ENCODE measurements at regions not wholly inside any gene's neighbourhood (a gene's known extent, or its start where the extent isn't known, plus 50 kb on each side); places are given as distances from the start of the nearest gene placed in this dataset.

DNA sequence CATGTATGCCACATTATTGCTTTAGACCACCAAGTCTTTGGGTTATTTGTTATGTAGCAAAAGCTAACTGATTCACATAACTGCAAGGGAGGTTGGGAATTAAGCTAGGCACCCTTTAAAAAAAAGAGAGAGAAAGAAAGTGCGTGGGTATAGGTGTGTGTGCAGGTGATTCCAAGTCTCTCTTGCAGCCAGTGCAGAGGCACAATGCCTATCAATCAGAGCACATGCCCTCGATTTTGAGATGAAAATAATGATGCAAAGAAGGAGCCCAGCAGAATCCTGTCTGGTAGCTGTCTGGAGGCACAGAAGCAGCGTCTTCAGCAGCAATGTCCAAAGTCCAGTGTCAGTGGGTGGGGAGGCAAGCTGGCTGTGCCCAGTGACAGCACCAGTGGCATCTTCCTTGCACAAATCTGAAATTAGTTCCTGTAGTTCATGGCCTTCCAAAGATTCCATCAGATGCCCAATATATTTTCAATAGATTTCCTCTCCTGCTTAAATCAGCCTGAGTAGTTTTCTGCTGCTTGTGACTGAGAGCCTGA is 62.4 kb upstream of the TBPL2 start:
- POLR2A ChIA-PET: no interaction called here
- Histone ChIP-seq H4K20me1 (ENCODE audit: control insufficient read depth, insufficient read depth, low read length, poor library complexity, severe bottlenecking) (no peaks in the 10 kb centered on the region), H3K27me3 (replicated peaks in 1 of 4; ENCODE audit: control extremely low read depth in 1 of 4, control insufficient read depth in 3 of 4, insufficient read depth in 4 of 4, low read length in 3 of 4) (peaks cover 0 to 5% (median 2%) of the 10 kb centered on the region in 4 experiments), H3K4me1 (ENCODE audit: control insufficient read depth in 2 of 2, insufficient read depth in 2 of 2, low read length in 2 of 2) (no peaks in the 10 kb centered on the region), H2AFZ (ENCODE audit: insufficient read depth, low read depth, low read length, poor library complexity, severe bottlenecking) (no peak overlapping the region), H3K79me2 (ENCODE audit: control insufficient read depth, insufficient read depth, low read length) (no peaks in the 10 kb centered on the region), H3K9me3 (ENCODE audit: control extremely low read depth in 1 of 3, control insufficient read depth in 2 of 3, insufficient read depth in 1 of 3, low read length in 2 of 3) (no peaks in the 10 kb centered on the region), H3K9ac (ENCODE audit: low read length) (no peak overlapping the region), H3K4me3 (ENCODE audit: control extremely low read depth in 1 of 5, extremely low read depth in 1 of 5, insufficient read depth in 1 of 5, low read depth in 2 of 5, low read length in 4 of 5) (no peak overlapping the region), H3K27ac (ENCODE audit: low read length in 2 of 2) (no peak overlapping the region), H3K36me3 (replicated peaks in 1 of 2; ENCODE audit: control extremely low read depth in 1 of 2, control insufficient read depth in 1 of 2, extremely low read depth in 1 of 2, insufficient read depth in 2 of 2, low read length in 1 of 2) (no peaks in the 10 kb centered on the region), H3K4me2 (replicated peaks; ENCODE audit: low read depth, low read length, poor library complexity, severe bottlenecking) (no peak overlapping the region)
- CTCF ChIA-PET: no interaction called here
- Mint-ChIP-seq H3K4me3 (no peak overlapping the region), H3K27me3 (peaks cover 19% of the 10 kb centered on the region), H3K4me1 (no peaks in the 10 kb centered on the region), H3K9me3 (ENCODE audit: insufficient read depth) (no peaks in the 10 kb centered on the region), H3K27ac (no peak overlapping the region)
- ATAC-seq (ENCODE audit: low read depth) (no peak), DNase-seq (no peak)
- TF ChIP-seq, protein P1, sequence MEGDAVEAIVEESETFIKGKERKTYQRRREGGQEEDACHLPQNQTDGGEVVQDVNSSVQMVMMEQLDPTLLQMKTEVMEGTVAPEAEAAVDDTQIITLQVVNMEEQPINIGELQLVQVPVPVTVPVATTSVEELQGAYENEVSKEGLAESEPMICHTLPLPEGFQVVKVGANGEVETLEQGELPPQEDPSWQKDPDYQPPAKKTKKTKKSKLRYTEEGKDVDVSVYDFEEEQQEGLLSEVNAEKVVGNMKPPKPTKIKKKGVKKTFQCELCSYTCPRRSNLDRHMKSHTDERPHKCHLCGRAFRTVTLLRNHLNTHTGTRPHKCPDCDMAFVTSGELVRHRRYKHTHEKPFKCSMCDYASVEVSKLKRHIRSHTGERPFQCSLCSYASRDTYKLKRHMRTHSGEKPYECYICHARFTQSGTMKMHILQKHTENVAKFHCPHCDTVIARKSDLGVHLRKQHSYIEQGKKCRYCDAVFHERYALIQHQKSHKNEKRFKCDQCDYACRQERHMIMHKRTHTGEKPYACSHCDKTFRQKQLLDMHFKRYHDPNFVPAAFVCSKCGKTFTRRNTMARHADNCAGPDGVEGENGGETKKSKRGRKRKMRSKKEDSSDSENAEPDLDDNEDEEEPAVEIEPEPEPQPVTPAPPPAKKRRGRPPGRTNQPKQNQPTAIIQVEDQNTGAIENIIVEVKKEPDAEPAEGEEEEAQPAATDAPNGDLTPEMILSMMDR (IDR thresholded peaks at IDR 0.05): no peak
- no peak for TF ChIP-seq EZH2 (IDR thresholded peaks at IDR 0.05; ENCODE audit: borderline replicate concordance, insufficient read depth, low read depth, low read length, poor library complexity, severe bottlenecking)
- intact Hi-C loops (cut with micrococcal nuclease): no loop called here
- WGBS (ENCODE audit: insufficient coverage): 80% methylated on average over 3 of the region's 3 CpGs

DNA sequence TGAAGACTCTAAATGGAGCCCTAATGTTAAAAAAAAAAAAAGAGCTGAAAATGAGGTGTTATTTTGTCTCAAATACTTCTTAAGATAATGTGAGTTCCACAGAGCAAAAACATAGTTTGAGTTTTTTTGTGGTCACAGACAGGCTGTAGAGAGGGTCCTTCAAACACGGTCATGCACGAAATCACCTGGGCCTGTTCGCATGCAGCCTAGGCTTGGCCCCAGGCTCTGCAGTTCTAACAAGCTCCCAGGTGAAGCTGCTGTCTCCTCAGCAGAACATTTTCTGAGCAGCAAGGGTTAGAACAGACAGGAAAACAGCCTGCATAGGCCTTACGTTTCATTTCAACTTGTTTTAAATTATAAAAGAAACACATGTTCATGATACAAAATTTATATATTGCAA is 65.4 kb upstream of the TBPL2 start:
- intact Hi-C loops (cut with micrococcal nuclease): no loop called here
- ChIA-PET CTCF (interaction anchor here (0.7 kb wide), 1 partner anchor 364 kb away, joined by 3 read pairs; no protein-coding TSS in a partner anchor), POLR2A (no interaction called here)
- Histone ChIP-seq H3K27me3 (replicated peaks in 1 of 4; ENCODE audit: control extremely low read depth in 1 of 4, control insufficient read depth in 3 of 4, insufficient read depth in 4 of 4, low read length in 3 of 4) (no peaks in the 10 kb centered on the region), H3K27ac (ENCODE audit: low read length in 2 of 2) (no peak overlapping the region), H3K4me1 (ENCODE audit: control insufficient read depth in 2 of 2, insufficient read depth in 2 of 2, low read length in 2 of 2) (no peaks in the 10 kb centered on the region), H2AFZ (ENCODE audit: insufficient read depth, low read depth, low read length, poor library complexity, severe bottlenecking) (no peak overlapping the region), H3K9ac (ENCODE audit: low read length) (no peak overlapping the region), H3K36me3 (replicated peaks in 1 of 2; ENCODE audit: control extremely low read depth in 1 of 2, control insufficient read depth in 1 of 2, extremely low read depth in 1 of 2, insufficient read depth in 2 of 2, low read length in 1 of 2) (no peaks in the 10 kb centered on the region), H4K20me1 (ENCODE audit: control insufficient read depth, insufficient read depth, low read length, poor library complexity, severe bottlenecking) (no peaks in the 10 kb centered on the region), H3K4me2 (replicated peaks; ENCODE audit: low read depth, low read length, poor library complexity, severe bottlenecking) (no peak overlapping the region), H3K4me3 (ENCODE audit: control extremely low read depth in 1 of 5, extremely low read depth in 1 of 5, insufficient read depth in 1 of 5, low read depth in 2 of 5, low read length in 4 of 5) (no peak overlapping the region), H3K9me3 (ENCODE audit: control extremely low read depth in 1 of 3, control insufficient read depth in 2 of 3, insufficient read depth in 1 of 3, low read length in 2 of 3) (peaks cover 0 to 3% (median 0%) of the 10 kb centered on the region in 3 donors), H3K79me2 (ENCODE audit: control insufficient read depth, insufficient read depth, low read length) (no peaks in the 10 kb centered on the region)
- H3K27ac Mint-ChIP-seq: no peak overlapping the region
- no peak overlapping the region for H3K4me3 Mint-ChIP-seq
- TF ChIP-seq, protein P1 (IDR thresholded peaks at IDR 0.05): no peak
- no peak for TF ChIP-seq EZH2 (IDR thresholded peaks at IDR 0.05; ENCODE audit: borderline replicate concordance, insufficient read depth, low read depth, low read length, poor library complexity, severe bottlenecking)
- 90% methylated on average over 3 of the region's 4 CpGs for WGBS (ENCODE audit: insufficient coverage)
- peaks cover 7% of the 10 kb centered on the region for H3K27me3 Mint-ChIP-seq
- ATAC-seq (ENCODE audit: low read depth) (no peak), DNase-seq (no peak)
- peaks cover 2% of the 10 kb centered on the region for H3K9me3 Mint-ChIP-seq (ENCODE audit: insufficient read depth)
- H3K4me1 Mint-ChIP-seq: no peaks in the 10 kb centered on the region

All from B cell (primary cell).